ENCODE measurements at regions not wholly inside any gene's neighbourhood (a gene's known extent, or its start where the extent isn't known, plus 50 kb on each side); places are given as distances from the start of the nearest gene placed in this dataset.

DNA sequence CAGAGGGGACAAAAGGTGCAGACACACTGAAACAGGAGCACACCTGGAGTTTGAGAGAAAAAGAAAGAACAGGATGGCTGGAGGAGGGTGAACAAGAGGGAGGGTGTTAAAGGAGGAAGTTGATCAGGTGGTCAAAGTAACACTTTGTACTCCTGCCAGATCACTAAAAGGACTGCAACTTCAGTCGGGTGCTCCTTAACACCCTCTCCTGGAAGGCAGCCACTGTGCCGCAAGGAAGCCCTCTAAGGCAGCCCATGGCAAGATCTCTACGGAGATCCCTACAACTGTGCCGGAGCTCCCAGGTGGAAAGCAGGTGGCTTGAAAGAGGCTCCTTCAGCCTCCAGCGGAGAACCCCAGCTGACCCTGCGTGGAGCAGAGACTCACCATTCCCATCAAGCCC, 124.4 kb upstream of the MSX2 start:
- TF ChIP-seq, protein P1, sequence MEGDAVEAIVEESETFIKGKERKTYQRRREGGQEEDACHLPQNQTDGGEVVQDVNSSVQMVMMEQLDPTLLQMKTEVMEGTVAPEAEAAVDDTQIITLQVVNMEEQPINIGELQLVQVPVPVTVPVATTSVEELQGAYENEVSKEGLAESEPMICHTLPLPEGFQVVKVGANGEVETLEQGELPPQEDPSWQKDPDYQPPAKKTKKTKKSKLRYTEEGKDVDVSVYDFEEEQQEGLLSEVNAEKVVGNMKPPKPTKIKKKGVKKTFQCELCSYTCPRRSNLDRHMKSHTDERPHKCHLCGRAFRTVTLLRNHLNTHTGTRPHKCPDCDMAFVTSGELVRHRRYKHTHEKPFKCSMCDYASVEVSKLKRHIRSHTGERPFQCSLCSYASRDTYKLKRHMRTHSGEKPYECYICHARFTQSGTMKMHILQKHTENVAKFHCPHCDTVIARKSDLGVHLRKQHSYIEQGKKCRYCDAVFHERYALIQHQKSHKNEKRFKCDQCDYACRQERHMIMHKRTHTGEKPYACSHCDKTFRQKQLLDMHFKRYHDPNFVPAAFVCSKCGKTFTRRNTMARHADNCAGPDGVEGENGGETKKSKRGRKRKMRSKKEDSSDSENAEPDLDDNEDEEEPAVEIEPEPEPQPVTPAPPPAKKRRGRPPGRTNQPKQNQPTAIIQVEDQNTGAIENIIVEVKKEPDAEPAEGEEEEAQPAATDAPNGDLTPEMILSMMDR (IDR thresholded peaks at IDR 0.05) = no peak

DNA sequence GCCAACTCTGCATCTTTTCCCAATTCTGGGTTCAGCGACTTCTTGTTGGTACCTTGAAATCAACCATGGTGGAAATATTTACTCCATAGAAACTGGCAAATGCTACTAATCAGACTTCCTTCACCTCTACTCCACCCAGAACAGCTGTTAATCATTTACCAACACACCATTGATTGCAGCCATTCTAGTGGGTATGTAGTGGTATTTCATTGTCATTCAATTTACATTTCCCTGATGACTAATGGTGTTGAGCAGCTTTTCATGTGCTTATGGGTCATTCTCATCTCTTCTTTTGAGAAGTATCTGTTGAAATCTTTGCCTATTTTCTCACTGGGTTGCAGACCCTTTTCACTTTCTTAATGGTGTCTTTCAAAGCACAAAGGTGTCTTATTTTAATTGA, 122.4 kb upstream of the MSX2 start:
- TF ChIP-seq, protein P1 (IDR thresholded peaks at IDR 0.05) = no peak

DNA sequence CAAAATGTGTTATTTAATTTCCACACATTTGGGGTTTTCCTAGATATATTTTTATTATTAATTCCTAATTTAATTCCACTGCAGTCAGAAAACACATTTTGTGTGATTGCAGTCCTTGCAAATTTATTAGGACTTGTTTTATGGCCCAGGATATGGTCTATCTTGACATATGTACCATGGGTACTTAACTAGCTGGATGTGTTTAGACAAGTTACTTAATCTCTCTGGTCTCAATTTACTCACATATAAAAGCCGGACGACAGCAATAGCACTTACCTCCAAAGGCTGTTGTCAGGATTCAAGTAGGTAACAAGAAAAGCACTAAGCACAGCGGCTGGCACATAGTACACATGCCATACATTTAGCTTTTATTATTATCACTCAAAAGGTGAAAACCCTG, 118.2 kb upstream of the MSX2 start:
- TF ChIP-seq, protein P1 (IDR thresholded peaks at IDR 0.05) = no peak

DNA sequence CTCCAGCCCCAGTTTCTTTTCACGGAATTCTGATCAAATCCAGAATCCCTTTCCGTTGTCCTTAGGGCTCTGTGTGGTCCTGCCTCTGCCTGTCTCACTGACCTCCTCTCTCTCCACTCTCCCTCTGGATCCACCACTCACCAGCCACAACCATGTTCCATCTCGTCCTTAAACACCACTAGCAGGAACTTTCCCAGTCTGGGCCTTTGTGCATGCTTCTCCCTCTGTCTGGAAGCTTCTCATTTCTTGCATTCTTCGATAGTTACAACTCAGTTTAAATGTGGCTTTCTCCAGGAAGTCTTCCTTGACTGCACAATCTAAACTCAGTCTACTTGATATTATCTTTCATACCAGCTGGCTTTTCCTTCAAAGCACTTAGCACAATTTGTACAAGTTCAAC, 117.7 kb upstream of the MSX2 start:
- TF ChIP-seq, protein P1 (IDR thresholded peaks at IDR 0.05) = no peak

DNA sequence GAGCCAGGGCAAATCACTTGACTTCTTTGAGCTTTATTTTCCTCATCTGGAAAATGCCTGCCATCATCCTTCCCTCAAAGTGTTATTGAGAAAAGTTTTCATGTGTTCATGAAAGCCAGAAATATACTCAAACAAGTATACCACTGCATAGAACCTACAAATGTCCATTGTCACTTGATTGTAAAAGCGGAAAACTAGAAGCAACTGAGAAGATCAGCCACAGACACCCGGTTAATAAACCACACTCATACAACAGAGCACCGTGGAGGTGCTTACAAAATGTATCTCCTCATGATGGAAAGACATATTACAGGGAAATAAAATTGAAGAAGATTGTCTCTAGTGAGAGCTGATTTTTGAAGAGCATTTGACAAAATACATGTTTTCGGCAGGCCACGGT, 117.2 kb upstream of the MSX2 start:
- TF ChIP-seq, protein P1 (IDR thresholded peaks at IDR 0.05) = no peak

DNA sequence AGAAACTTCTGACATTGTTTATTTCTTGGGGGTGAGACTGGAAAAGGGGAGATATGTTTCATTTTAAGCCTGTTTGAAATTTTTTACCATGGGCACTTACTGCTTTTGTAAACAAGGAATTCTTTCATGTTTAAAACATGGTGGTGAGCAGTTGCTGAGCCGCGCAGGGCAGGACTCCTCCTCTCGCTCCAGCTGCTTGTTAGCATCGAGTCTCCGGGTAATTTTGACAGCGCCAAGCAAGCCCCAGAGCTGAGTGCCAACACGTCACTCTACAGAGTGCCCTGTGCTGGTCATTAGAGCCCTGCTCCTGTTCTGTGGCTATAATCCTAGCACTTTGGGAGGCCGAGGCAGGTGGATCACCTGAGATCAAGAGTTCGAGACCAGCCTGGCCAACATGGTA, 116.5 kb upstream of the MSX2 start:
- TF ChIP-seq, protein P1 (IDR thresholded peaks at IDR 0.05) = no peak

DNA sequence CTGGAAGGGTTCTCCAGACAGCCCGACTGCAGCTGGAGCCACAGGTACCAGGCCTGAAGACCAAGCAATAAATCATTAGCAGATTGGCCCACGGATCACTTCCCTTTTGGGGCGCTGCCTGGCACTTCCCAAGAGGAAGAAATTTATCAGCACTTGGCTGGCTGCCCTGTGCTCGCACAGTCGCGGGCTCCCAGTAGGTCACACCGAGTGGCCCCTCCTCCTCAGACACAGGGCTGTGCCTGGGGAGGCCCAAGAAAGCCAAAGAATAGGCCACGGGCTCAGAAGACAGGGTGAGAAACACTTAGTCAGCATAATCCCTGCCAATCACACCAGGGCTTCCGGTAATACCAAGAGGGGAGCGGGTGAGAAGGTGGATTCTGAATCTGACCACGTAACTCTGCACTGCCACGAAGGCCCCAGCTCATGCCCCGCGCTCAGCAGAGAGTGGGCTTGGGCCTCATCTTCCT, 115.7 kb upstream of the MSX2 start:
- TF ChIP-seq, protein P1 (IDR thresholded peaks at IDR 0.05) = no peak

DNA sequence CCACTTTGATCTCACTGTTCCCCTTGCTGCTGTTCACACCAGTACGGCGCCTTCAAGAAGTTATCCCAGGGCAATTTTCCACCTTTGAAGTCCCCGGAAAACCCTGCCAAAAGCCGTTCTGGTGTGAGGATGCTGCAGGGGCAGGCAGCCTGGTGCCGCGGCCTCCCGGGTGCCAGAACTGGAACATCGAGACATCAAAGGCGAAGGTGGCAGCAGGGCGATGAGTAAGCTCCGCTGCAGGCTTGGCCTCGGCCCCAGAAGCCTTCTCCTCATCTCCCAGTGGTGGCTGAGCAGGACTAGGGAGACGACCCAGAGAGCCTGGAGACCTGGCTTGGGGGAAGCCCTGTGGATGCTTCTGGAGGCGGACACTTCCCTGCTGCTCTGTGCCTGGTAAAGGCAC, 115.3 kb upstream of the MSX2 start:
- TF ChIP-seq, protein P1 (IDR thresholded peaks at IDR 0.05) = no peak

Measured in LNCAP (cell line).